Fibroblast of lung (primary cell): ENCODE measurements at regions not wholly inside any gene's neighbourhood (a gene's known extent, or its start where the extent isn't known, plus 50 kb on each side); places are given as distances from the start of the nearest gene placed in this dataset.

Experiments
- DNase-seq, 2 donors: peaks; one replicate each; pipeline versions ENCODE4 v3.0.0 to v3.0.0-alpha.2; 2010; ENCODE audit warnings: low read depth in 2 of 2
- H2AFZ ChIP-seq: 2 replicates; pipeline ENCODE4 v1.5.1; 2012; ENCODE audit warnings: low read length, control low read depth, inconsistent platforms
- H3K27ac ChIP-seq: 2 replicates; pipeline ENCODE4 v1.5.1; 2011; ENCODE audit warnings: low read length, control low read depth; ENCODE audit not compliant: insufficient read depth
- H3K27me3 ChIP-seq: 2 replicates; pipeline ENCODE4 v1.5.1; 2011; ENCODE audit warnings: mild to moderate bottlenecking, low read length; ENCODE audit not compliant: control insufficient read depth, insufficient read depth
- H3K36me3 ChIP-seq: 2 replicates; pipeline ENCODE4 v1.5.1; 2011; ENCODE audit warnings: low read length; ENCODE audit not compliant: control insufficient read depth, insufficient read depth
- H3K4me1 ChIP-seq: 2 replicates; pipeline ENCODE4 v1.5.1; 2011; ENCODE audit warnings: low read length; ENCODE audit not compliant: control insufficient read depth, insufficient read depth; ENCODE audit errors: extremely low read depth
- H3K4me2 ChIP-seq: 2 replicates; pipeline ENCODE4 v1.5.1; 2011; ENCODE audit warnings: low read length, control low read depth; ENCODE audit not compliant: insufficient read depth; ENCODE audit errors: extremely low read depth
- H3K4me3 ChIP-seq, 4 experiments: fragments of 200-600 bp in 1 of 4; sonication (generic) in 1 of 4; replicated peaks in 1 of 4; 2 replicates each; pipeline ENCODE4 v1.5.1; 2011 to 2016; ENCODE audit warnings: low read length in 4 of 4, low read depth in 3 of 4, mild to moderate bottlenecking in 3 of 4, control low read depth in 2 of 4, inconsistent platforms in 1 of 4, mixed read lengths in 1 of 4; ENCODE audit not compliant: insufficient read depth in 1 of 4; ENCODE audit errors: control extremely low read depth in 1 of 4
- H3K79me2 ChIP-seq: 2 replicates; pipeline ENCODE4 v1.5.1; 2012; ENCODE audit warnings: mild to moderate bottlenecking, low read length, inconsistent platforms; ENCODE audit not compliant: control insufficient read depth, insufficient read depth
- H3K9ac ChIP-seq: 2 replicates; pipeline ENCODE4 v1.5.1; 2011; ENCODE audit warnings: mild to moderate bottlenecking, low read length, control low read depth; ENCODE audit not compliant: insufficient read depth
- H3K9me3 ChIP-seq: 2 replicates; pipeline ENCODE4 v1.5.1; 2012; ENCODE audit warnings: low read depth, low read length; ENCODE audit not compliant: control insufficient read depth, insufficient read depth
- H4K20me1 ChIP-seq: 2 replicates; pipeline ENCODE4 v1.5.1; 2011; ENCODE audit warnings: low read length; ENCODE audit not compliant: control insufficient read depth, insufficient read depth; ENCODE audit errors: extremely low read depth
- CTCF ChIP-seq, 2 donors: IDR thresholded peaks in 1 of 2; conservative IDR thresholded peaks in 1 of 2; 1 replicate in 1 of 2; 2 replicates in 1 of 2; pipeline ENCODE4 v1.5.1; 2011 to 2012; ENCODE audit warnings: low read length in 2 of 2, control low read depth in 1 of 2, inconsistent platforms in 1 of 2, low read depth in 1 of 2, mild to moderate bottlenecking in 1 of 2
- EZH2 ChIP-seq: IDR thresholded peaks from 2 replicates; pipeline ENCODE4 v1.5.1; 2012; ENCODE audit warnings: low read length, control low read depth, mild to moderate bottlenecking; ENCODE audit errors: missing control alignments

- no peak overlapping the region for H3K9ac ChIP-seq
- H3K9me3 ChIP-seq: no peaks in the 10 kb centered on the region
- no peak overlapping the region for H3K4me2 ChIP-seq
- H3K79me2 ChIP-seq: no peaks in the 10 kb centered on the region
- H3K4me3 ChIP-seq: no peak overlapping the region
- H4K20me1 ChIP-seq: no peaks in the 10 kb centered on the region
- TF ChIP-seq EZH2: no peak
- TF ChIP-seq CTCF (conservative IDR thresholded peaks at IDR 0.05 in 1 of 2, IDR thresholded peaks at IDR 0.05 in 1 of 2; ENCODE audit: low read depth in 1 of 2, low read length in 2 of 2): no peak
- DNase-seq: no peak
- no peaks in the 10 kb centered on the region for H3K36me3 ChIP-seq
- H3K27me3 ChIP-seq: no peaks in the 10 kb centered on the region
- H2AFZ ChIP-seq: no peak overlapping the region
- no peak overlapping the region for H3K27ac ChIP-seq
- H3K4me1 ChIP-seq: no peaks in the 10 kb centered on the region
Observed at GRCh38 chr20:22369100-22369499, 215.3 kb downstream of the FOXA2 start.

GRCh38 chr20:22368235-22368634 is 216.1 kb downstream of the FOXA2 start:
- TF ChIP-seq CTCF (conservative IDR thresholded peaks at IDR 0.05 in 1 of 2, IDR thresholded peaks at IDR 0.05 in 1 of 2; ENCODE audit: low read depth in 1 of 2, low read length in 2 of 2) (no peak), EZH2 (no peak)
- Histone ChIP-seq H3K79me2 (no peaks in the 10 kb centered on the region), H3K27ac (no peak overlapping the region)

GRCh38 chr20:22366631-22367030 is 217.7 kb downstream of the FOXA2 start:
- Histone ChIP-seq H2AFZ (no peak overlapping the region), H4K20me1 (no peaks in the 10 kb centered on the region), H3K4me3 (no peak overlapping the region), H3K4me2 (no peak overlapping the region), H3K9ac (no peak overlapping the region), H3K27me3 (no peaks in the 10 kb centered on the region), H3K27ac (no peak overlapping the region), H3K79me2 (no peaks in the 10 kb centered on the region), H3K9me3 (no peaks in the 10 kb centered on the region), H3K36me3 (no peaks in the 10 kb centered on the region), H3K4me1 (no peaks in the 10 kb centered on the region)
- no peak for DNase-seq
- no peak for TF ChIP-seq CTCF (conservative IDR thresholded peaks at IDR 0.05 in 1 of 2, IDR thresholded peaks at IDR 0.05 in 1 of 2; ENCODE audit: low read depth in 1 of 2, low read length in 2 of 2)
- TF ChIP-seq EZH2: no peak

More at GRCh38 chr20:22368235-22368634, 216.1 kb downstream of the FOXA2 start:
- no peak for DNase-seq
- H3K9ac ChIP-seq: no peak overlapping the region
- H3K27me3 ChIP-seq: no peaks in the 10 kb centered on the region
- no peaks in the 10 kb centered on the region for H3K36me3 ChIP-seq
- H4K20me1 ChIP-seq: no peaks in the 10 kb centered on the region
- no peak overlapping the region for H3K4me2 ChIP-seq
- H2AFZ ChIP-seq: no peak overlapping the region
- H3K4me1 ChIP-seq: no peaks in the 10 kb centered on the region
- H3K4me3 ChIP-seq: no peak overlapping the region
- H3K9me3 ChIP-seq: no peaks in the 10 kb centered on the region
